NCI-H510A treated with DMSO at 0.1 percent for 48 hours (cell line): ENCODE measurements at regions not wholly inside any gene's neighbourhood (a gene's known extent, or its start where the extent isn't known, plus 50 kb on each side); places are given as distances from the start of the nearest gene placed in this dataset.

Source experiments
- DNase-seq: peaks from one replicate; lab custom pipeline; 2025; lab: John Stamatoyannopoulos, UW

DNA sequence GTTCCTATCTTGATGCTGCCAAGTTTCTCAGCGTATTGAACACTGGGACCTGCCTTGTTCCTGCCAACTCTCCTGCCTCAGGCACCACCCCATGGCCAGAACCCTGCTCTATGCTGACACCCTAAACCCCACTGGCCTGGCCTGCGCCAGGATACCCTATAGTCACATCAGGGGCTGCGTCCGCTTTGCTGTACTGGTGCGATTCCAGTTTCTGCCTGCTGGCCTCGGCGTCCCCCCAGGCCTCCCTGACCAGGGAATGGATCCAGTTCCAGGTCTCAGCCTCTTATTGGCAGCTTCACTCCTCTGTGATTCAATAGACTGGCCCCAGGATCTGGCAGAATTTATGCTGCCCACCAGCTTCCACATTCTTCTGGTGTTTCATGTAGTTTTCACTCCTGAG, 55.0 kb downstream of the GPR6 start:
- no peak for DNase-seq

DNA sequence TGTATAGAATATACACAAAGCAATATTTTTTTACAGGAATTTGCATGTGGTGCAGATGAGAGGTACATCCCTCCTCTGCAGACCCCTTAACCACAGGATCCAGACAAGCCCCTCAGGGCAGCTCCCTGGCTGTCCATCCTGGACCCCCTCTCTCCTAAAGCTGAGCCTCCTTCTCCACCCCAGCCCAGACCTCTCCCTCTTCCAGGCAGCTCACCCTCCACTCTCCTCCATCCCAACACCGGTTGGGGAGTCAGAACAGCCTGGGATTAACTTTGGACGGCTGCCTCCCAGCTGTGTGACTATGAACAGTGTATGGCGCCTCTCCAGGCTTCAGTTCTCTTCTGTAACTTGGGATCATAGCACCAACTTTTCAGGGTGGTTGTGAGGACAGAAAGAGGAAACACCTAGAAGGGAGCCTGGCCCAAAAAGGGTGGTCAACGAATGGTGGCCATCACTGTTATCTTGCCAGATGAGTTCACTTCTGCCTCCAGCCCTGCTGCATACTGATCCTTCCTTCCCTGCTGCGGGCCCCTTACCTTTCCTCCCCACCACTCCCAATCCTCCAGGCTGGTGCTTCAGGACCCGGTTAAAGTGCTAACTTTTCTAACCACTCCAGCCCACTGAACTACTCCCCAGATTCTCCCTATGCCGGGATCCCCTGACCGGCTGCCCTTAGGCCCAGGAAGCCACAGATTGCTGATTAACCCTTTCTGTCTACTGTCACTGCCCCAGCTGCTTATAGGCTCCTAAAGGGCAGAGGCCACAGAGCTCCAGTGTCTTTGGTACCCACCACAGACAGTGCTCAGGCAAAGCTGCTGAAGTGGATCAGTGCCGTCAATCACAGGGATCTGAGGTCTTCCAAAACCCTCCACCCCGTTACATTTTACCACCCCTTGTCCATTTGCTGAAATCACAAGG, 55.9 kb downstream of the GPR6 start:
- no peak for DNase-seq

GRCh38 chr6:110034667-110035036, 56.5 kb downstream of the GPR6 start:
- DNase-seq: no peak

GRCh38 chr6:110035321-110035720, 57.2 kb downstream of the GPR6 start:
- no peak for DNase-seq

- no peak for DNase-seq
These were observed 58.5 kb downstream of the GPR6 start for GRCh38 chr6:110036408-110037302.

DNA sequence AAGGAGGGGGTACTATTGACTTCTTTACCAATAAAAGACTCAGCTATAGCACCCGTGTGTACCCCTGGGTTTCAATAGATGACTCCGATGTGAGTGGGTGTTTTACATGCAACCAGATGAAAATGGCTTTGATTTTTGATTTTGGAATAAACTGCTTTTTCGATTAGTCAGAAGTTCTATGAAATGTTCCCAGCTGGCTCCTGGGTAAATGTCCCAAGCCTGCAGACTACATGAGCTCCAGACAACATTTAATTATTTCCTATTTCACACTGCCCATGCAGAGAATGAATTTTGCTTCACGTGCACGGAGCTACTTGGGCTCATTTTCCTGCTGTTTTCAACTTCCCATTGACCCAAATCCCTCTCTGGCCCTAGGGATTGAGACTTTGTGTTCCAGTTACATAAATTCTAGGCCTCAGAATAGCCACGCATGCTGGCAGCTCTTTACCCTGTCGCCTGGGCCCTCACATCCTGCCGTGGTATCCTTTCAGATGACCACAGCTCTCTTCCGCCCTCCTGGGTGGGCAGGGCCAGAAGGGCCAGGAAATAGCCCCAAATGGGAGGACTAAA, 59.7 kb downstream of the GPR6 start:
- DNase-seq: no peak

- DNase-seq: peak; percentile 43
These were observed 61.4 kb downstream of the GPR6 start for GRCh38 chr6:110039364-110039980.

- DNase-seq: peak; percentile 6
These were observed 61.9 kb downstream of the GPR6 start for GRCh38 chr6:110039981-110040383.

- DNase-seq: no peak
These were observed 62.6 kb downstream of the GPR6 start for GRCh38 chr6:110040716-110041115.

DNA sequence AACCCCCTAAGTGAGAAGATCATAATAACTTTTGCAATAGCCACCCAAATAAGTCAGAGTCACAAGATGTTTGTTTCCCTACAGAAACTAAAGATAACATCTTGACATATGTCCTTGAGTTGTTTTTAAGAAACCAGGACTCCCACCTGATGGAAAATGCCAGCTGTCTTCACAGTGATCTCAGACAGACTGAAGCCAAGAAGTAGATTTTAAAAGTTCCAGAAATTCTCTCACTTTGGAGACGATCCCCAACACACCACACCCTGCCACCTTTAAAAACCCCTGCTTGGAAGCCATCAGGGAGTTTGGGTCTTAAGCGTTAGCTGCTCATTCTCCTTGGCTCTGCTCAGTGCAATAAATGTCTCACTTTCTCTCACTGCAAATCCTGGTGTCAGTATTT, 63.0 kb downstream of the GPR6 start:
- no peak for DNase-seq

- DNase-seq: no peak
These were observed 63.7 kb downstream of the GPR6 start for GRCh38 chr6:110041830-110042229.

DNA sequence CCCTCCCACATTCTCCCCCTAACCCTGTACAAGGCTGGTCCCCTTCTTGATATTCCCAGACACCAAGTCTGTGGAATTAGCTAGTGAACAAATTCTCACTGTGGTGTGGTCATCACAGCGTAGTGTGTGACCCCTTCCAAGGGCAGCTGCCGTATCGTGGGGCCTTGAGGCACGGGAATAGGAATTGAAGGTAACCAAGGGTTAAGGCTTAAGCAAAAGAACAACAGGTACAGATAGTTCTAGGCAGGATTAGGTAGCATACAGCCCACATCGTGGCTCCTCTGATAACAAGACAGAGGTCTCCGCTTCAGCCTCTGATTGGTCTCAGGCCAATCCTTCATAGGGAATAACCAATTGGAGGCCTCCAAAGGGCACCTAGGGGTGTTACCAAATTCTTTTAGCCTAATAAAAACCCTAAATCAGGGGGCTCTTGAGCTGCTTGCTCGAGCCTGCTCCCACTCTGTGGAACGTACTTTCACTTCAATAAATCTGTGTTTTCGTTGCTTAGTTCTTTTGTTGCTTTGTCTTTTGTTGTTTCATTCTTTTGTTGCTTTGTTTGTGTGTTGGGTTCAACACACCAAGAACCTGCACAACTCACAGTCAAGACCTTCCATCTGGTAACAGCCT, 64.7 kb downstream of the GPR6 start:
- no peak for DNase-seq

DNA sequence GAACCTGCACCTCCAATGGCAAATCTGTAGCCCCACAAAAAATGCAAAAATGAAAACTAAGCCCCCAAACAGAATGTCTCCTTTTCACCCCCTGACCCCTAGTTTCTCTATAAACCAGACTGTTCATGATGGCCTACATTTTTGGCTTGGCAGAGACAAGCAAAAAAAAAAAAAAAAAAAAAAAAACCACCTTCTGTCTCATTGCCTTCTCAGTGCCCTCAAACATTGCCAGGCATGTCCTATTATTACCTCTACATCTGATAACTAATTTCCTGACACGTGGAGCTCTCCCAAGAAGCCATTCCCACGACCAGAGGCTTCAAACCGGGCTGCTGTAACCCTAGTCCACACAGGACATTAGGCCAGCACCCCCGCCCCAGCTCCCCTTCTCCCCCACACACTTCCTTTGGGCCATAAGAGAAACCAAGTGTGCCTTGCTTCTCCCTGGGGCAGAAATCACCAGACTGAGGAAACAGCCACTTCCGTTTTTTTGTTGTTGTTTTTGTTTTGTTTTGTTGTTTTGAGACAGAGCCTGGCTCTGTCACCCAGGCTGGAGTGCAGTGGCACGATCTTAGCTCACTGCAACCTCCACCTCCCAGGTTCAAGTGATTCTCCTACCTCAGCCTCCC, 65.4 kb downstream of the GPR6 start:
- DNase-seq: no peak

DNA sequence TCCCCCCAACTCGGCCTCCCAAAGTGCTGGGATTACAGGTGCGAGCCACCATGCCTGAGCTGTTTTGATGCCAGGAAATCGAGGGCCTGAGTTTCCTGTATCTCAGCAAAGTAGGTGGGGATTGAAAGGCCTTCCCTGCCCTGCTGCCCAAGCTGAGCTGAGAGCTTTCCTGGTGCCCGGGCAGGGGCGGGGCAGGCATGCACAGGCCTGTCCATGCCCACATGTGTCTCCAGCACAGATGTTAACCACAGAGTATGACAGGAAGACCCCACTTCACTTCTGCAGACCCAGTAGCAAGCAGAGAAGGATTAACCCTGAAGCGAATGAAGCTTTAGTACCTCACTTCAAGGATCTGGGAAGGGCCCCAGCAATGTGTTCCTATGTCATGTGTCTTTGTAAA, 66.0 kb downstream of the GPR6 start:
- DNase-seq: peak; percentile 0

- no peak for DNase-seq
These were observed 66.5 kb downstream of the GPR6 start for GRCh38 chr6:110044622-110045021.

DNA sequence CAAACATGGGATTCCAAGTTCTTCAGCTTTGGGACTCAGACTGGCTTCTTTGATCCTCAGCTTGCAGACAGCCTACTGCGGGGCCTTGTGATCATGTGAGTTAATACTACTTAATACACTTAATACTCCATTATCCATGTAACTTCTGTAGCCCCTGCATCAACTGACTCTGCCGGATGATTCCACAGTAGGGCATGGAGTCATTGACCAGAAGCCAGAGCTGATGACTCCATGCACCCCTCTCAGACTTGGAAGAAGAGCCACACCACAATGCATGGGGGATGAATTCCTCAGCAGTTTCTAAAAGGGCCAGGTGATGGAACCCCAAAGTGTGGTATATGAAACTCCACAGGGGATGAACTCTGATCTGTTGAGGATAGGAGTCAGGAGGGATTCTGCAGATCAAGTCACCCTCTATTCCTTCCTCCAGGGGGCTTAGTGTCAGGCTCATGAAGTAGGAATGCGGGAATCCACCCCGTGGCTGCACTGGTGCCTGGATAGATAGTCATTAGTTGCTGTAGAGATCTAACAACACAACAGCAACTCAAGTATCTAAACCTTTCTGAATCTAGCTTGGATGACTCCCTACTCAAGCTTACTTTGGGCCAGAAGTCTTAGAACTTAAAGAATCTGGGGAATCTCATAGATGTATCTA, 70.2 kb downstream of the GPR6 start:
- DNase-seq: no peak

DNA sequence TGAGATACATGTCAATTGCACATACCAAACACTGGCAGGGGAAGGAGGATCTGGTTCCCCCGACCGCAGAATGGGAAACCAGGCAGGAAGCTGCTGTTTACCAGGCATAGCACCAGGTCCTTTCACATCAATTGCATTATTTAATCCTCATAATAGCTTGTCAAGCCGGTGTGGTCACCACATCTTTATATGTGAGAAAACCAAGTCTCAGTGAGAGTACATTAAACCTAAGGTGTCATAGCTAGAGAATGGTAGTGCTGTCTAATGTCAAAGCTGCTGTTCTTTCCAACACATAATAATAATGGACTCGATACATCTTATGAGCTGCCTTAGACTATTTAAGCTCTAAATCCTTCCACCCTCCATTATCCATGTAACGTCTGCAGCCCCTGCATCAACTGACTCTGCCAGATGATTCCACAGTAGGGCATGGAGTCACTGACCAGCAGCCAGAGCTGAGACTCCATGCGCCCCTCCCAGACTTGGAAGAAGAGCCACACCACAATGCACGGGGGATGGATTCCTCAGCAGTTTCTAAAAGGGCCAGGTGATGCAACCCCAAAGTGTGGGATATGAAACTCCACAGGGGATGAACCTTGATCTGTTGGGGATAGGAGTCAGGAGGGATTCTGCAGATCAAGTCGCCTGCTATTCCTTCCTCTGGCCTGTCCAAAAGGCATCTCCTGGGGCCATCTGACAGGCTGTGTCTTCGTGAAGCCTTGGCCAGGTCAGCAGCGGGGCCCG, 71.8 kb downstream of the GPR6 start:
- DNase-seq: no peak
